HEK293 (cell line): ENCODE measurements at regions not wholly inside any gene's neighbourhood (a gene's known extent, or its start where the extent isn't known, plus 50 kb on each side); places are given as distances from the start of the nearest gene placed in this dataset.

Source experiments
- EGR2 ChIP-seq: fragments of 450-650 bp; formaldehyde crosslinking; IDR thresholded peaks from 2 replicates; pipeline ENCODE4 v1.5.1; 2016; ENCODE audit warnings: low read depth, missing biosample characterization, missing genetic modification characterization
- GFI1B ChIP-seq: fragments of 450-650 bp; formaldehyde crosslinking; IDR thresholded peaks from 2 replicates; pipeline ENCODE4 v1.5.1; 2016; ENCODE audit warnings: missing biosample characterization, missing genetic modification characterization
- KLF1 ChIP-seq: fragments of 450-650 bp; formaldehyde crosslinking; IDR thresholded peaks from 2 replicates; pipeline ENCODE4 v1.5.1; 2016; ENCODE audit warnings: missing biosample characterization, missing genetic modification characterization
- KLF10 ChIP-seq: fragments of 450-650 bp; IDR thresholded peaks from 2 replicates; pipeline ENCODE4 v1.5.1; 2018; ENCODE audit warnings: missing biosample characterization, mild to moderate bottlenecking, missing genetic modification characterization
- KLF17 ChIP-seq: fragments of 450-650 bp; formaldehyde crosslinking; IDR thresholded peaks from 2 replicates; pipeline ENCODE4 v1.5.1; 2016; ENCODE audit warnings: missing biosample characterization, missing genetic modification characterization
- OSR2 ChIP-seq: fragments of 450-650 bp; formaldehyde crosslinking; IDR thresholded peaks from 2 replicates; pipeline ENCODE4 v1.5.1; 2016; ENCODE audit warnings: missing biosample characterization, missing genetic modification characterization
- YY2 ChIP-seq: fragments of 450-650 bp; formaldehyde crosslinking; IDR thresholded peaks from 2 replicates; pipeline ENCODE4 v1.5.1; 2016; ENCODE audit warnings: missing biosample characterization, missing genetic modification characterization
- ZBTB26 ChIP-seq: fragments of 450-650 bp; formaldehyde crosslinking; optimal IDR thresholded peaks from 2 replicates; pipeline ENCODE3; 2016; ENCODE audit warnings: missing biosample characterization, mild to moderate bottlenecking, missing genetic modification characterization
- ZBTB7A ChIP-seq: fragments of 450-650 bp; formaldehyde crosslinking; IDR thresholded peaks from 2 replicates; pipeline ENCODE4 v1.5.1; 2016; ENCODE audit warnings: low read depth, missing biosample characterization, missing genetic modification characterization
- ZBTB8A ChIP-seq: fragments of 450-650 bp; formaldehyde crosslinking; IDR thresholded peaks from 2 replicates; pipeline ENCODE4 v1.5.1; 2016; ENCODE audit warnings: missing biosample characterization, missing genetic modification characterization
- ZEB2 ChIP-seq: fragments of 450-650 bp; formaldehyde crosslinking; IDR thresholded peaks from 2 replicates; pipeline ENCODE4 v1.5.1; 2016; ENCODE audit warnings: missing biosample characterization, missing genetic modification characterization
- ZFP69B ChIP-seq: fragments of 450-650 bp; formaldehyde crosslinking; IDR thresholded peaks from 2 replicates; pipeline ENCODE4 v1.5.1; 2016; ENCODE audit warnings: missing biosample characterization, missing genetic modification characterization
- ZNF10 ChIP-seq: fragments of 450-650 bp; formaldehyde crosslinking; IDR thresholded peaks from 2 replicates; pipeline ENCODE4 v1.5.1; 2017; ENCODE audit warnings: missing biosample characterization, missing genetic modification characterization
- ZNF16 ChIP-seq: fragments of 450-650 bp; formaldehyde crosslinking; IDR thresholded peaks from 2 replicates; pipeline ENCODE4 v1.5.1; 2016; ENCODE audit warnings: low read depth, missing biosample characterization, missing genetic modification characterization
- ZNF311 ChIP-seq: fragments of 450-650 bp; formaldehyde crosslinking; IDR thresholded peaks from 2 replicates; pipeline ENCODE4 v1.5.1; 2017; ENCODE audit warnings: missing biosample characterization, missing genetic modification characterization, borderline replicate concordance
- ZNF324 ChIP-seq: fragments of 450-650 bp; formaldehyde crosslinking; IDR thresholded peaks from 2 replicates; pipeline ENCODE4 v1.5.1; 2016; ENCODE audit warnings: missing biosample characterization, missing genetic modification characterization
- ZNF341 ChIP-seq: fragments of 450-650 bp; formaldehyde crosslinking; IDR thresholded peaks from 2 replicates; pipeline ENCODE4; 2016; ENCODE audit warnings: low read depth, missing biosample characterization, missing genetic modification characterization
- ZNF398 ChIP-seq: fragments of 450-650 bp; formaldehyde crosslinking; IDR thresholded peaks from 2 replicates; pipeline ENCODE4 v1.5.1; 2017; ENCODE audit warnings: missing biosample characterization, missing genetic modification characterization
- ZNF48 ChIP-seq: fragments of 450-650 bp; formaldehyde crosslinking; IDR thresholded peaks from 2 replicates; pipeline ENCODE4 v1.5.1; 2016; ENCODE audit warnings: missing biosample characterization, missing genetic modification characterization
- ZNF501 ChIP-seq: fragments of 450-650 bp; formaldehyde crosslinking; IDR thresholded peaks from 2 replicates; pipeline ENCODE4 v1.5.1; 2016; ENCODE audit warnings: missing biosample characterization, missing genetic modification characterization
- ZNF510 ChIP-seq: fragments of 450-650 bp; formaldehyde crosslinking; IDR thresholded peaks from 2 replicates; pipeline ENCODE4 v1.5.1; 2018; ENCODE audit warnings: mild to moderate bottlenecking, missing genetic modification characterization, missing biosample characterization; ENCODE audit not compliant: insufficient replicate concordance
- ZNF560 ChIP-seq: fragments of 450-650 bp; formaldehyde crosslinking; IDR thresholded peaks from 2 replicates; pipeline ENCODE4 v1.5.1; 2017; ENCODE audit warnings: missing biosample characterization, missing genetic modification characterization, borderline replicate concordance
- ZNF654 ChIP-seq: fragments of 450-650 bp; formaldehyde crosslinking; IDR thresholded peaks from 2 replicates; pipeline ENCODE4 v1.5.1; 2016; ENCODE audit warnings: low read depth, missing biosample characterization, missing genetic modification characterization
- ZNF76 ChIP-seq: fragments of 450-650 bp; formaldehyde crosslinking; IDR thresholded peaks from 2 replicates; pipeline ENCODE4; 2016; ENCODE audit warnings: low read depth, missing biosample characterization, missing genetic modification characterization, borderline replicate concordance
- ZSCAN23 ChIP-seq: fragments of 450-650 bp; formaldehyde crosslinking; IDR thresholded peaks from 2 replicates; pipeline ENCODE4 v1.5.1; 2016; ENCODE audit warnings: missing biosample characterization, missing genetic modification characterization
- TF ChIP-seq, protein P1 (sequence below): fragments of 450-650 bp; formaldehyde crosslinking; IDR thresholded peaks from 2 replicates; pipeline ENCODE4 v1.5.1; 2016; ENCODE audit warnings: missing biosample characterization, missing genetic modification characterization, borderline replicate concordance
- TF ChIP-seq, protein P2 (sequence below): fragments of 450-650 bp; formaldehyde crosslinking; IDR thresholded peaks from 2 replicates; pipeline ENCODE4 v1.5.1; 2016; ENCODE audit warnings: missing biosample characterization, missing genetic modification characterization
- TF ChIP-seq, protein P3 (sequence below): fragments of 450-650 bp; formaldehyde crosslinking; IDR thresholded peaks from 2 replicates; pipeline ENCODE4 v1.5.1; 2016; ENCODE audit warnings: missing biosample characterization, missing genetic modification characterization

DNA sequence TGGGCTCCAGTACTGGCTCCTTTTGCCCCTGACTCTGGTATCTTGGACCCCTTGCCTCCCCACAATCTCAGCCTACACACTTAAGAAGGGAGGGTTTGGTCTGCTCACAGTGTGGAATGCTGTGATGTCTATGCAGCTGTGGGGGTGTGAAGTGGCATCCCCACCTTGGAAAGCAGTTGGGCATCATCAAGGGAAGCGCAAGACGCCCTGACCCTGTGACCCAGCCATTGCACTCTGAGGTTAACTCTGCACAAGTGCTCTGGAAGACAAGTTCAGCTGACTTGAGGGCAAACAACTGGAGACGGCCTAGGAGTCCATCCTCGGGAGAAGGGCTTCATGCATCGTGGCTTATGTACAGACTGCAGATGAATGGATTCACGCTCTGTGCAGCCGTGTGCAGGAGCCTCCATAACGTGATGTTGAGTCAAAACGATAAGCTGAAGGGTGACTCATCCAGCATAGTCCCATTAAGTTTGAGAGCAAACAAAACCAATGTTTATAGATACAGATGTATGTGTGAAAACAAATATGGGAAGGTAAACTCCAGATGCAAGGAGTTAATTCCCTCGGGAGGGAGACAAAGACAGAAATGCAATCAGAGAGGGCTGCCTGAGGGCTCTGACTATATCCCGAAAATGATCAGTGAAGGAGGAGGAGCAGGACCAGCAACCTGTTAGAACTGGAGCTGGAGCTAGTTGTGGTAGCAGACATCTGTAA is 86.8 kb downstream of the LSM3 start (continued):
- TF ChIP-seq ZBTB7A (tag by site-specific recombination): 0 out of 2 replicates have a peak, but pooled peaks have one; percentile 21
- peak; percentile 70; the same call in 1 of the 2 replicates for TF ChIP-seq ZNF10 (tag by site-specific recombination)
- TF ChIP-seq ZNF654: no peak
- TF ChIP-seq ZNF501 (tag by site-specific recombination): no peak
- TF ChIP-seq ZNF398: peak; percentile 70; the same call in 1 of the 2 replicates
- peak; percentile 99 for TF ChIP-seq ZNF510 (tag by site-specific recombination)
- no peak for TF ChIP-seq ZNF560
- TF ChIP-seq ZBTB8A (tag by site-specific recombination): no peak
- no peak for TF ChIP-seq ZNF16 (tag by site-specific recombination)
- TF ChIP-seq ZNF311 (tag by site-specific recombination): no peak
- TF ChIP-seq EGR2: no peak
- peak; percentile 77 for TF ChIP-seq ZEB2 (tag by site-specific recombination)
- TF ChIP-seq, protein P1, sequence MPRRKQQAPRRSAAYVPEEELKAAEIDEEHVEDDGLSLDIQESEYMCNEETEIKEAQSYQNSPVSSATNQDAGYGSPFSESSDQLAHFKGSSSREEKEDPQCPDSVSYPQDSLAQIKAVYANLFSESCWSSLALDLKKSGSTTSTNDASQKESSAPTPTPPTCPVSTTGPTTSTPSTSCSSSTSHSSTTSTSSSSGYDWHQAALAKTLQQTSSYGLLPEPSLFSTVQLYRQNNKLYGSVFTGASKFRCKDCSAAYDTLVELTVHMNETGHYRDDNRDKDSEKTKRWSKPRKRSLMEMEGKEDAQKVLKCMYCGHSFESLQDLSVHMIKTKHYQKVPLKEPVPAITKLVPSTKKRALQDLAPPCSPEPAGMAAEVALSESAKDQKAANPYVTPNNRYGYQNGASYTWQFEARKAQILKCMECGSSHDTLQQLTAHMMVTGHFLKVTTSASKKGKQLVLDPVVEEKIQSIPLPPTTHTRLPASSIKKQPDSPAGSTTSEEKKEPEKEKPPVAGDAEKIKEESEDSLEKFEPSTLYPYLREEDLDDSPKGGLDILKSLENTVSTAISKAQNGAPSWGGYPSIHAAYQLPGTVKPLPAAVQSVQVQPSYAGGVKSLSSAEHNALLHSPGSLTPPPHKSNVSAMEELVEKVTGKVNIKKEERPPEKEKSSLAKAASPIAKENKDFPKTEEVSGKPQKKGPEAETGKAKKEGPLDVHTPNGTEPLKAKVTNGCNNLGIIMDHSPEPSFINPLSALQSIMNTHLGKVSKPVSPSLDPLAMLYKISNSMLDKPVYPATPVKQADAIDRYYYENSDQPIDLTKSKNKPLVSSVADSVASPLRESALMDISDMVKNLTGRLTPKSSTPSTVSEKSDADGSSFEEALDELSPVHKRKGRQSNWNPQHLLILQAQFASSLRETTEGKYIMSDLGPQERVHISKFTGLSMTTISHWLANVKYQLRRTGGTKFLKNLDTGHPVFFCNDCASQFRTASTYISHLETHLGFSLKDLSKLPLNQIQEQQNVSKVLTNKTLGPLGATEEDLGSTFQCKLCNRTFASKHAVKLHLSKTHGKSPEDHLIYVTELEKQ (tag by site-specific recombination): peak; percentile 84
- TF ChIP-seq ZNF48 (tag by site-specific recombination): no peak
- peak; percentile 83 for TF ChIP-seq OSR2
- TF ChIP-seq KLF17 (tag by site-specific recombination): peak; percentile 60
- TF ChIP-seq ZBTB26 (tag by site-specific recombination): no peak
- no peak for TF ChIP-seq YY2
- TF ChIP-seq, protein P2, sequence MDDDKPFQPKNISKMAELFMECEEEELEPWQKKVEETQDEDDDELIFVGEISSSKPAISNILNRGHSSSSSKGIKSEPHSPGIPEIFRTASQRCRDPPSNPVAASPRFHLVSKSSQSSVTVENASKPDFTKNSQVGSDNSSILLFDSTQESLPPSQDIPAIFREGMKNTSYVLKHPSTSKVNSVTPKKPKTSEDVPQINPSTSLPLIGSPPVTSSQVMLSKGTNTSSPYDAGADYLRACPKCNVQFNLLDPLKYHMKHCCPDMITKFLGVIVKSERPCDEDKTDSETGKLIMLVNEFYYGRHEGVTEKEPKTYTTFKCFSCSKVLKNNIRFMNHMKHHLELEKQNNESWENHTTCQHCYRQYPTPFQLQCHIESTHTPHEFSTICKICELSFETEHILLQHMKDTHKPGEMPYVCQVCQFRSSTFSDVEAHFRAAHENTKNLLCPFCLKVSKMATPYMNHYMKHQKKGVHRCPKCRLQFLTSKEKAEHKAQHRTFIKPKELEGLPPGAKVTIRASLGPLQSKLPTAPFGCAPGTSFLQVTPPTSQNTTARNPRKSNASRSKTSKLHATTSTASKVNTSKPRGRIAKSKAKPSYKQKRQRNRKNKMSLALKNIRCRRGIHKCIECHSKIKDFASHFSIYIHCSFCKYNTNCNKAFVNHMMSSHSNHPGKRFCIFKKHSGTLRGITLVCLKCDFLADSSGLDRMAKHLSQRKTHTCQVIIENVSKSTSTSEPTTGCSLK (tag by site-specific recombination): no peak
- TF ChIP-seq GFI1B (tag by site-specific recombination): peak; percentile 57; the same call in 1 of the 2 replicates
- TF ChIP-seq ZSCAN23: peak; percentile 80; the same call in 1 of the 2 replicates
- TF ChIP-seq ZNF76: no peak
- no peak for TF ChIP-seq ZNF341 (tag by site-specific recombination)
- TF ChIP-seq ZNF324 (tag by site-specific recombination): no peak; the same call in 1 of the 2 replicates
- TF ChIP-seq KLF10 (tag by site-specific recombination): no peak
- no peak for TF ChIP-seq KLF1 (tag by site-specific recombination)
- TF ChIP-seq ZFP69B: peak; percentile 55; the same call in 1 of the 2 replicates
- TF ChIP-seq, protein P3, sequence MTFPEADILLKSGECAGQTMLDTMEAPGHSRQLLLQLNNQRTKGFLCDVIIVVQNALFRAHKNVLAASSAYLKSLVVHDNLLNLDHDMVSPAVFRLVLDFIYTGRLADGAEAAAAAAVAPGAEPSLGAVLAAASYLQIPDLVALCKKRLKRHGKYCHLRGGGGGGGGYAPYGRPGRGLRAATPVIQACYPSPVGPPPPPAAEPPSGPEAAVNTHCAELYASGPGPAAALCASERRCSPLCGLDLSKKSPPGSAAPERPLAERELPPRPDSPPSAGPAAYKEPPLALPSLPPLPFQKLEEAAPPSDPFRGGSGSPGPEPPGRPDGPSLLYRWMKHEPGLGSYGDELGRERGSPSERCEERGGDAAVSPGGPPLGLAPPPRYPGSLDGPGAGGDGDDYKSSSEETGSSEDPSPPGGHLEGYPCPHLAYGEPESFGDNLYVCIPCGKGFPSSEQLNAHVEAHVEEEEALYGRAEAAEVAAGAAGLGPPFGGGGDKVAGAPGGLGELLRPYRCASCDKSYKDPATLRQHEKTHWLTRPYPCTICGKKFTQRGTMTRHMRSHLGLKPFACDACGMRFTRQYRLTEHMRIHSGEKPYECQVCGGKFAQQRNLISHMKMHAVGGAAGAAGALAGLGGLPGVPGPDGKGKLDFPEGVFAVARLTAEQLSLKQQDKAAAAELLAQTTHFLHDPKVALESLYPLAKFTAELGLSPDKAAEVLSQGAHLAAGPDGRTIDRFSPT (tag by site-specific recombination): 0 out of 2 replicates have a peak, but pooled peaks have one; percentile 11
